ENCODE measurements at regions not wholly inside any gene's neighbourhood (a gene's known extent, or its start where the extent isn't known, plus 50 kb on each side); places are given as distances from the start of the nearest gene placed in this dataset.

DNA sequence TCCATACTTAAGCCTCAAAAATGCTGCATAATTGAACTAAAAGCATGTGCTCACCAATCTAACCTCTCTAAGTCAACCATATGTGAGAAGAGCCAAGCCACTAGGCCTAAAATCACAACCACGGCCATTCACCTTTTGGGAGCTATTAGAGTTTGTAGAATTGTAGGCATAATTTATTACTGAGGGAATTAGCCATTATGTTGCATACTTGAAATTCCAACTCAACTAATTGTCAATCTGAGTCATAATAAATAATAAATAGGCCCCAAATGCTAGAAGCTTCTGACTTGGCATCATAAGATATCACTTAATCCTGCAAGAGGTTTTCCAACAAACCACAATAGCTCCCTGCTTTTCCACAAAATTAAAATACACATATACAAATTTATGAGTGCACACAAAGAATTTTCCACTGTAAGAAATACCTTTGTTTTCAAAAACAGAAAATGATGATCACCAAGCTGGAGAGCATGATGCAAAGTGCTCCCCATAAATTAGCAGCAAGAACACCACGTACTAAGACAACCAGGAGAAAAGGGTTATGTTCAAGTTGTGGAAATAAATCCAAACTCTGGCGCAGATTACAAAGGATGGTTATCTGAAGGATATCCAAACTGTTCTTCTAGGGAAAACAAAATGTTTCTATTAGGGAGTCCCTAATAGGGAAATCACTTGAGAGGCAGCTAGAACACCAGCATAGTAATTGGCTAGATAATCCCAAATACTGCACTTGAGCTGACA, 250.0 kb upstream of the SLC30A5 start:
- Histone ChIP-seq H3K36me3 (ENCODE audit: control insufficient read depth in 2 of 2, insufficient read depth in 1 of 2, low read length in 2 of 2) (no peaks in the 10 kb centered on the region), H3K9me3 (ENCODE audit: control insufficient read depth, insufficient read depth, low read depth, low read length) (no peaks in the 10 kb centered on the region), H3K27ac (ENCODE audit: extremely low read depth, low read depth, low read length) (no peak overlapping the region), H3K4me1 (ENCODE audit: control insufficient read depth, insufficient read depth, low read length) (no peaks in the 10 kb centered on the region; the same call in 1 of the 2 replicates), H3K4me3 (ENCODE audit: low read depth, low read length) (no peak overlapping the region)
- ChIA-PET CTCF (no interaction called here), POLR2A (no interaction called here)
- TF ChIP-seq ZNF558 (tag by site-specific recombination; IDR thresholded peaks at IDR 0.05) (no peak), ZNF16 (tag by site-specific recombination; IDR thresholded peaks at IDR 0.05; ENCODE audit: low read depth) (no peak)
- TF ChIP-seq, protein P1, sequence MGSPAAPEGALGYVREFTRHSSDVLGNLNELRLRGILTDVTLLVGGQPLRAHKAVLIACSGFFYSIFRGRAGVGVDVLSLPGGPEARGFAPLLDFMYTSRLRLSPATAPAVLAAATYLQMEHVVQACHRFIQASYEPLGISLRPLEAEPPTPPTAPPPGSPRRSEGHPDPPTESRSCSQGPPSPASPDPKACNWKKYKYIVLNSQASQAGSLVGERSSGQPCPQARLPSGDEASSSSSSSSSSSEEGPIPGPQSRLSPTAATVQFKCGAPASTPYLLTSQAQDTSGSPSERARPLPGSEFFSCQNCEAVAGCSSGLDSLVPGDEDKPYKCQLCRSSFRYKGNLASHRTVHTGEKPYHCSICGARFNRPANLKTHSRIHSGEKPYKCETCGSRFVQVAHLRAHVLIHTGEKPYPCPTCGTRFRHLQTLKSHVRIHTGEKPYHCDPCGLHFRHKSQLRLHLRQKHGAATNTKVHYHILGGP (tag by site-specific recombination; IDR thresholded peaks at IDR 0.05) = no peak

DNA sequence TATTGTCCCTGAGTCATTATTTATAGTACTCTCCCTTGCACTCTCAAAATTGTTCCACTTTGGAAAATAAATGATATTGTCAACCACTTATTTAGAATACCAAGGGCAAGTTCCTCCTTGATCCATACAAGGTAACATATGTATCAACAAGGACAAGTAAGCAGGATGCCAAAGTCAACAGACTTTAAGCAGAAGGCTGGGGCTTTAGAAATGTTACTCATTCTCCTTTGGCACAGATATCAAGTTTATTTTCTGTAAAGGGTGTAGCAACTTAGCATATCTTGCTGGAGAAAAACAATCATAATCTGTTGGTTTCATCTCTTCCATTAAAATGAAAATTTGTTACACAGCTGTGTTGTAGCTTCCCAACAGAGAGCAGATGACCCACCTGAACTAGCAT, 248.7 kb upstream of the SLC30A5 start:
- POLR2A ChIA-PET = no interaction called here
- Histone ChIP-seq H3K27ac (ENCODE audit: extremely low read depth, low read depth, low read length) (no peak overlapping the region), H3K4me3 (ENCODE audit: low read depth, low read length) (no peak overlapping the region), H3K36me3 (ENCODE audit: control insufficient read depth in 2 of 2, insufficient read depth in 1 of 2, low read length in 2 of 2) (no peaks in the 10 kb centered on the region), H3K4me1 (ENCODE audit: control insufficient read depth, insufficient read depth, low read length) (no peaks in the 10 kb centered on the region; the same call in 1 of the 2 replicates), H3K9me3 (ENCODE audit: control insufficient read depth, insufficient read depth, low read depth, low read length) (no peaks in the 10 kb centered on the region)
- CTCF ChIA-PET = no interaction called here
- TF ChIP-seq ZNF184 (tag by site-specific recombination; IDR thresholded peaks at IDR 0.05) (no peak), ZNF624 (tag by site-specific recombination; IDR thresholded peaks at IDR 0.05) (no peak), ZBTB8A (tag by site-specific recombination; IDR thresholded peaks at IDR 0.05) (no peak), ZNF621 (tag by site-specific recombination; IDR thresholded peaks at IDR 0.05) (no peak), SP3 (tag by site-specific recombination; IDR thresholded peaks at IDR 0.05) (no peak), ZNF549 (tag by site-specific recombination; IDR thresholded peaks at IDR 0.05) (no peak), KLF8 (tag by site-specific recombination; IDR thresholded peaks at IDR 0.05) (no peak), ZSCAN30 (tag by site-specific recombination; IDR thresholded peaks at IDR 0.05) (no peak), ZNF777 (tag by site-specific recombination; IDR thresholded peaks at IDR 0.05; ENCODE audit: borderline replicate concordance) (no peak), ZNF560 (tag by site-specific recombination; IDR thresholded peaks at IDR 0.05; ENCODE audit: borderline replicate concordance) (no peak), ZNF2 (tag by site-specific recombination; IDR thresholded peaks at IDR 0.05) (no peak), ZNF366 (tag by site-specific recombination; conservative IDR thresholded peaks at IDR 0.05) (no peak), ZNF776 (tag by site-specific recombination; IDR thresholded peaks at IDR 0.05; ENCODE audit: borderline replicate concordance) (no peak), ZBTB20 (tag by site-specific recombination; IDR thresholded peaks at IDR 0.05) (no peak), ZNF791 (tag by site-specific recombination; IDR thresholded peaks at IDR 0.05) (no peak), GLIS2 (tag by site-specific recombination; IDR thresholded peaks at IDR 0.05) (no peak)
- TF ChIP-seq, protein P2, sequence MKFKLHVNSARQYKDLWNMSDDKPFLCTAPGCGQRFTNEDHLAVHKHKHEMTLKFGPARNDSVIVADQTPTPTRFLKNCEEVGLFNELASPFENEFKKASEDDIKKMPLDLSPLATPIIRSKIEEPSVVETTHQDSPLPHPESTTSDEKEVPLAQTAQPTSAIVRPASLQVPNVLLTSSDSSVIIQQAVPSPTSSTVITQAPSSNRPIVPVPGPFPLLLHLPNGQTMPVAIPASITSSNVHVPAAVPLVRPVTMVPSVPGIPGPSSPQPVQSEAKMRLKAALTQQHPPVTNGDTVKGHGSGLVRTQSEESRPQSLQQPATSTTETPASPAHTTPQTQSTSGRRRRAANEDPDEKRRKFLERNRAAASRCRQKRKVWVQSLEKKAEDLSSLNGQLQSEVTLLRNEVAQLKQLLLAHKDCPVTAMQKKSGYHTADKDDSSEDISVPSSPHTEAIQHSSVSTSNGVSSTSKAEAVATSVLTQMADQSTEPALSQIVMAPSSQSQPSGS (tag by site-specific recombination; IDR thresholded peaks at IDR 0.05; ENCODE audit: low read depth) = no peak
- TF ChIP-seq, protein P3, sequence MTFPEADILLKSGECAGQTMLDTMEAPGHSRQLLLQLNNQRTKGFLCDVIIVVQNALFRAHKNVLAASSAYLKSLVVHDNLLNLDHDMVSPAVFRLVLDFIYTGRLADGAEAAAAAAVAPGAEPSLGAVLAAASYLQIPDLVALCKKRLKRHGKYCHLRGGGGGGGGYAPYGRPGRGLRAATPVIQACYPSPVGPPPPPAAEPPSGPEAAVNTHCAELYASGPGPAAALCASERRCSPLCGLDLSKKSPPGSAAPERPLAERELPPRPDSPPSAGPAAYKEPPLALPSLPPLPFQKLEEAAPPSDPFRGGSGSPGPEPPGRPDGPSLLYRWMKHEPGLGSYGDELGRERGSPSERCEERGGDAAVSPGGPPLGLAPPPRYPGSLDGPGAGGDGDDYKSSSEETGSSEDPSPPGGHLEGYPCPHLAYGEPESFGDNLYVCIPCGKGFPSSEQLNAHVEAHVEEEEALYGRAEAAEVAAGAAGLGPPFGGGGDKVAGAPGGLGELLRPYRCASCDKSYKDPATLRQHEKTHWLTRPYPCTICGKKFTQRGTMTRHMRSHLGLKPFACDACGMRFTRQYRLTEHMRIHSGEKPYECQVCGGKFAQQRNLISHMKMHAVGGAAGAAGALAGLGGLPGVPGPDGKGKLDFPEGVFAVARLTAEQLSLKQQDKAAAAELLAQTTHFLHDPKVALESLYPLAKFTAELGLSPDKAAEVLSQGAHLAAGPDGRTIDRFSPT (tag by site-specific recombination; IDR thresholded peaks at IDR 0.05) = no peak
